HEK293 (cell line): ENCODE measurements at regions not wholly inside any gene's neighbourhood (a gene's known extent, or its start where the extent isn't known, plus 50 kb on each side); places are given as distances from the start of the nearest gene placed in this dataset.
A peak's percentile ranks its signal among the peaks of the same experiment; 100 is the strongest.

Source experiments
- CTCF ChIA-PET: fragments of 350-600 bp; formaldehyde crosslinking; extraction: SDS; loops from one replicate; lab custom pipeline; 2021; ENCODE audit warnings: antibody characterized with exemption; lab: Yijun Ruan, JAX
- POLR2A ChIA-PET: fragments of 300-600 bp; formaldehyde crosslinking; extraction: SDS; loops from one replicate; lab custom pipeline; 2020; ENCODE audit warnings: antibody characterized with exemption, inconsistent platforms; lab: Yijun Ruan, JAX
- H3K27ac ChIP-seq: fragments of 200-500 bp; sonication (Bioruptor generic); 2 replicates; pipeline ENCODE4 v1.5.1; 2014; ENCODE audit warnings: low read depth, low read length, control low read depth, inconsistent platforms; ENCODE audit errors: extremely low read depth
- H3K36me3 ChIP-seq, 2 experiments: fragments of 200-500 bp in 1 of 2; sonication (Bioruptor generic) in 1 of 2; 1 replicate in 1 of 2; 2 replicates in 1 of 2; pipeline ENCODE4 v1.5.1; 2014 to 2017; ENCODE audit warnings: inconsistent platforms in 2 of 2, low read length in 2 of 2; ENCODE audit not compliant: control insufficient read depth in 2 of 2, insufficient read depth in 1 of 2
- H3K4me1 ChIP-seq: fragments of 200-500 bp; sonication (Bioruptor generic); 2 replicates; pipeline ENCODE4 v1.5.1; 2014; ENCODE audit warnings: mild to moderate bottlenecking, low read length, inconsistent platforms; ENCODE audit not compliant: control insufficient read depth, insufficient read depth
- H3K4me3 ChIP-seq: 2 replicates; pipeline ENCODE4 v1.5.1; 2011; ENCODE audit warnings: low read depth, mild to moderate bottlenecking, control low read depth, low read length, moderate library complexity
- H3K9me3 ChIP-seq: fragments of 200-500 bp; sonication (Bioruptor generic); 2 replicates; pipeline ENCODE4 v1.5.1; 2014; ENCODE audit warnings: low read depth, low read length, inconsistent platforms; ENCODE audit not compliant: control insufficient read depth, insufficient read depth
- FEZF1 ChIP-seq: fragments of 450-650 bp; formaldehyde crosslinking; IDR thresholded peaks from 2 replicates; pipeline ENCODE4 v1.5.1; 2016; ENCODE audit warnings: missing biosample characterization, missing genetic modification characterization
- GFI1B ChIP-seq: fragments of 450-650 bp; formaldehyde crosslinking; IDR thresholded peaks from 2 replicates; pipeline ENCODE4 v1.5.1; 2016; ENCODE audit warnings: missing biosample characterization, missing genetic modification characterization
- IKZF3 ChIP-seq: fragments of 450-650 bp; IDR thresholded peaks from 2 replicates; pipeline ENCODE4 v1.5.0; 2018; ENCODE audit warnings: missing biosample characterization, mild to moderate bottlenecking, missing genetic modification characterization, moderate library complexity
- MEIS1 ChIP-seq: sonication (generic); formaldehyde crosslinking; IDR thresholded peaks from 2 replicates; pipeline ENCODE4 v1.8.1; 2022; ENCODE audit warnings: missing genetic modification reagents, mild to moderate bottlenecking, borderline replicate concordance
- PRDM1 ChIP-seq: fragments of 450-650 bp; formaldehyde crosslinking; IDR thresholded peaks from 2 replicates; pipeline ENCODE4; 2016; ENCODE audit warnings: missing biosample characterization, missing genetic modification characterization
- SCRT2 ChIP-seq: fragments of 450-650 bp; formaldehyde crosslinking; IDR thresholded peaks from 2 replicates; pipeline ENCODE4 v1.5.1; 2016; ENCODE audit warnings: missing biosample characterization, missing genetic modification characterization
- TRIM28 ChIP-seq: IDR thresholded peaks from 2 replicates; pipeline ENCODE4 v1.6.1; 2011; ENCODE audit warnings: low read length, control low read depth, borderline replicate concordance
- ZBTB17 ChIP-seq: fragments of 450-650 bp; formaldehyde crosslinking; IDR thresholded peaks from 2 replicates; pipeline ENCODE4 v1.5.1; 2016; ENCODE audit warnings: missing biosample characterization, missing genetic modification characterization
- ZEB2 ChIP-seq: fragments of 450-650 bp; formaldehyde crosslinking; IDR thresholded peaks from 2 replicates; pipeline ENCODE4 v1.5.1; 2016; ENCODE audit warnings: missing biosample characterization, missing genetic modification characterization
- ZNF138 ChIP-seq: fragments of 450-650 bp; formaldehyde crosslinking; IDR thresholded peaks from 2 replicates; pipeline ENCODE4 v1.5.1; 2016; ENCODE audit warnings: missing biosample characterization, missing genetic modification characterization, borderline replicate concordance
- ZNF335 ChIP-seq: fragments of 450-650 bp; formaldehyde crosslinking; conservative IDR thresholded peaks from 2 replicates; pipeline ENCODE4 v1.5.1; 2016; ENCODE audit warnings: missing biosample characterization, missing genetic modification characterization
- ZNF416 ChIP-seq: fragments of 450-650 bp; formaldehyde crosslinking; IDR thresholded peaks from 2 replicates; pipeline ENCODE4 v1.5.1; 2016; ENCODE audit warnings: missing biosample characterization, missing genetic modification characterization
- ZNF585B ChIP-seq: fragments of 450-650 bp; formaldehyde crosslinking; IDR thresholded peaks from 2 replicates; pipeline ENCODE4 v1.5.1; 2016; ENCODE audit warnings: missing biosample characterization, missing genetic modification characterization
- ZNF629 ChIP-seq: fragments of 450-650 bp; formaldehyde crosslinking; IDR thresholded peaks from 2 replicates; pipeline ENCODE4 v1.5.1; 2017; ENCODE audit warnings: missing biosample characterization, missing genetic modification characterization
- ZSCAN30 ChIP-seq: fragments of 450-650 bp; IDR thresholded peaks from 2 replicates; pipeline ENCODE4 v1.5.1; 2018; ENCODE audit warnings: missing biosample characterization, mild to moderate bottlenecking, missing genetic modification characterization, moderate library complexity
- TF ChIP-seq, protein P1 (sequence below): fragments of 450-650 bp; formaldehyde crosslinking; IDR thresholded peaks from 2 replicates; pipeline ENCODE4 v1.5.1; 2016; ENCODE audit warnings: missing biosample characterization, missing genetic modification characterization
- TF ChIP-seq, protein P2 (sequence below): fragments of 450-650 bp; formaldehyde crosslinking; IDR thresholded peaks from 2 replicates; pipeline ENCODE4 v1.5.1; 2016; ENCODE audit warnings: missing biosample characterization, missing genetic modification characterization
- TF ChIP-seq, protein P3 (sequence below): fragments of 450-650 bp; formaldehyde crosslinking; IDR thresholded peaks from 2 replicates; pipeline ENCODE4 v1.5.1; 2017; ENCODE audit warnings: missing biosample characterization, missing genetic modification characterization
- TF ChIP-seq, protein P4 (sequence below): fragments of 450-650 bp; formaldehyde crosslinking; IDR thresholded peaks from 2 replicates; pipeline ENCODE4 v1.5.1; 2016; ENCODE audit warnings: missing biosample characterization, missing genetic modification characterization
- TF ChIP-seq, protein P5 (sequence below): fragments of 450-650 bp; formaldehyde crosslinking; IDR thresholded peaks from 2 replicates; pipeline ENCODE4 v1.5.1; 2017; ENCODE audit warnings: missing biosample characterization, missing genetic modification characterization
- TF ChIP-seq, protein P6 (sequence below): fragments of 450-650 bp; formaldehyde crosslinking; IDR thresholded peaks from 2 replicates; pipeline ENCODE4 v1.5.1; 2016; ENCODE audit warnings: missing biosample characterization, missing genetic modification characterization
- TF ChIP-seq, protein P7 (sequence below): fragments of 450-650 bp; formaldehyde crosslinking; IDR thresholded peaks from 2 replicates; pipeline ENCODE4 v1.5.1; 2016; ENCODE audit warnings: missing biosample characterization, missing genetic modification characterization, low read depth

DNA sequence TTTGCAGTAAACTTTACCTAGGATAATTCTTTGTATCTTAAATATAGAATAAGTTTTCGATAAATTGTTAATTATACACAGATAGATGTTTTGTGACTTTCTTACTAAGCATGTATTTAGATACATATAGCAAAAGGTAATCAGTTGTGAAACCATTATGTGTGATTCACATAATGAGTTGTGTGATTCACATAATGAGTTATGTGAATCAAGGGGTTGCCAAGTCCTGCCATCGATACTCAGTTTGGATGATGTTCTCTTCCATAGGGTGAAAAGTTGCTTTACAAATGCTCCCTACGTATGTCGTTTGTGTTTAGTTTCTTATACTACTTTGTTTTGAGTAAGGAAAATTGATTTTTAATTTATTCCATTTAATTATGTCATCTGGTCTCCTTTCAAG lies 682.1 kb downstream of the MECOM start (continued):
- TF ChIP-seq, protein P1, sequence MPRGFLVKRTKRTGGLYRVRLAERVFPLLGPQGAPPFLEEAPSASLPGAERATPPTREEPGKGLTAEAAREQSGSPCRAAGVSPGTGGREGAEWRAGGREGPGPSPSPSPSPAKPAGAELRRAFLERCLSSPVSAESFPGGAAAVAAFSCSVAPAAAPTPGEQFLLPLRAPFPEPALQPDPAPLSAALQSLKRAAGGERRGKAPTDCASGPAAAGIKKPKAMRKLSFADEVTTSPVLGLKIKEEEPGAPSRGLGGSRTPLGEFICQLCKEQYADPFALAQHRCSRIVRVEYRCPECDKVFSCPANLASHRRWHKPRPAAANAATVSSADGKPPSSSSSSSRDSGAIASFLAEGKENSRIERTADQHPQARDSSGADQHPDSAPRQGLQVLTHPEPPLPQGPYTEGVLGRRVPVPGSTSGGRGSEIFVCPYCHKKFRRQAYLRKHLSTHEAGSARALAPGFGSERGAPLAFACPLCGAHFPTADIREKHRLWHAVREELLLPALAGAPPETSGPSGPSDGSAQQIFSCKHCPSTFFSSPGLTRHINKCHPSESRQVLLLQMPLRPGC (tag by site-specific recombination), result no peak
- TF ChIP-seq ZSCAN30 (tag by site-specific recombination) (no peak), ZNF416 (tag by site-specific recombination) (no peak), ZNF138 (tag by site-specific recombination) (no peak)
- TF ChIP-seq, protein P2, sequence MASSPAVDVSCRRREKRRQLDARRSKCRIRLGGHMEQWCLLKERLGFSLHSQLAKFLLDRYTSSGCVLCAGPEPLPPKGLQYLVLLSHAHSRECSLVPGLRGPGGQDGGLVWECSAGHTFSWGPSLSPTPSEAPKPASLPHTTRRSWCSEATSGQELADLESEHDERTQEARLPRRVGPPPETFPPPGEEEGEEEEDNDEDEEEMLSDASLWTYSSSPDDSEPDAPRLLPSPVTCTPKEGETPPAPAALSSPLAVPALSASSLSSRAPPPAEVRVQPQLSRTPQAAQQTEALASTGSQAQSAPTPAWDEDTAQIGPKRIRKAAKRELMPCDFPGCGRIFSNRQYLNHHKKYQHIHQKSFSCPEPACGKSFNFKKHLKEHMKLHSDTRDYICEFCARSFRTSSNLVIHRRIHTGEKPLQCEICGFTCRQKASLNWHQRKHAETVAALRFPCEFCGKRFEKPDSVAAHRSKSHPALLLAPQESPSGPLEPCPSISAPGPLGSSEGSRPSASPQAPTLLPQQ (tag by site-specific recombination), result no peak
- TF ChIP-seq, protein P3, sequence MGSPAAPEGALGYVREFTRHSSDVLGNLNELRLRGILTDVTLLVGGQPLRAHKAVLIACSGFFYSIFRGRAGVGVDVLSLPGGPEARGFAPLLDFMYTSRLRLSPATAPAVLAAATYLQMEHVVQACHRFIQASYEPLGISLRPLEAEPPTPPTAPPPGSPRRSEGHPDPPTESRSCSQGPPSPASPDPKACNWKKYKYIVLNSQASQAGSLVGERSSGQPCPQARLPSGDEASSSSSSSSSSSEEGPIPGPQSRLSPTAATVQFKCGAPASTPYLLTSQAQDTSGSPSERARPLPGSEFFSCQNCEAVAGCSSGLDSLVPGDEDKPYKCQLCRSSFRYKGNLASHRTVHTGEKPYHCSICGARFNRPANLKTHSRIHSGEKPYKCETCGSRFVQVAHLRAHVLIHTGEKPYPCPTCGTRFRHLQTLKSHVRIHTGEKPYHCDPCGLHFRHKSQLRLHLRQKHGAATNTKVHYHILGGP, result no peak

DNA sequence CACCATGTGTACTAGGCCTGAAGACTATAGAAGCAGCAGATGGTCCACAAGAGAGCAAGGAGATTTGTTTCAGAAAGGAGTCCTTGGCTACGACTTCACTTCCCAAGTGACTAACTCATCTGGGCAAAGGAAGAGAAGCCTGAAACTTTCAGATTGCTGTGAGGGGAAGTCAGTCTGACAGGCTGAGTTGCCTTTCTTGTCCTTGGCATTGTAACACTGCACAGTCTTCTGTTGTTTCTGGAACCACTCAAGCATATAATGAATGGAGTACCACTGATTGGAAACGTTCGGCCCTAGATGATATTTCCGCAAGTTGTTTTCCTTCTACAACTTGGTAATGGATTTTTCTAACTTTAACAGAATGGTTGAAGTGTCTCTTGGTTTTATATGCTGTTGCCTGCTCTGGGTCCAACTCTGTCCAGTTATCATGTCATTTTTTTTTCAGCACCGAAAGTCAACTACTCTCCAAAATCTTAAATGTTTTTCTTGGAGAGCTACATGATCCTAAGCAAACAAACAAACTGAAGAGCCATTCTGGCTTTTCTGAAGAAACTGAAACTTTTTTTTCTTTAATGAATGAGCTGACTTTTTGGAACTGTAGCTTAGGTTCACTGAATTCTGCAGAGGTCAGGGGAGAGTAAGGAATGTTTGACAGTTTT lies 685.7 kb downstream of the MECOM start:
- no peaks in the 10 kb centered on the region for H3K9me3 ChIP-seq
- TF ChIP-seq, protein P4, sequence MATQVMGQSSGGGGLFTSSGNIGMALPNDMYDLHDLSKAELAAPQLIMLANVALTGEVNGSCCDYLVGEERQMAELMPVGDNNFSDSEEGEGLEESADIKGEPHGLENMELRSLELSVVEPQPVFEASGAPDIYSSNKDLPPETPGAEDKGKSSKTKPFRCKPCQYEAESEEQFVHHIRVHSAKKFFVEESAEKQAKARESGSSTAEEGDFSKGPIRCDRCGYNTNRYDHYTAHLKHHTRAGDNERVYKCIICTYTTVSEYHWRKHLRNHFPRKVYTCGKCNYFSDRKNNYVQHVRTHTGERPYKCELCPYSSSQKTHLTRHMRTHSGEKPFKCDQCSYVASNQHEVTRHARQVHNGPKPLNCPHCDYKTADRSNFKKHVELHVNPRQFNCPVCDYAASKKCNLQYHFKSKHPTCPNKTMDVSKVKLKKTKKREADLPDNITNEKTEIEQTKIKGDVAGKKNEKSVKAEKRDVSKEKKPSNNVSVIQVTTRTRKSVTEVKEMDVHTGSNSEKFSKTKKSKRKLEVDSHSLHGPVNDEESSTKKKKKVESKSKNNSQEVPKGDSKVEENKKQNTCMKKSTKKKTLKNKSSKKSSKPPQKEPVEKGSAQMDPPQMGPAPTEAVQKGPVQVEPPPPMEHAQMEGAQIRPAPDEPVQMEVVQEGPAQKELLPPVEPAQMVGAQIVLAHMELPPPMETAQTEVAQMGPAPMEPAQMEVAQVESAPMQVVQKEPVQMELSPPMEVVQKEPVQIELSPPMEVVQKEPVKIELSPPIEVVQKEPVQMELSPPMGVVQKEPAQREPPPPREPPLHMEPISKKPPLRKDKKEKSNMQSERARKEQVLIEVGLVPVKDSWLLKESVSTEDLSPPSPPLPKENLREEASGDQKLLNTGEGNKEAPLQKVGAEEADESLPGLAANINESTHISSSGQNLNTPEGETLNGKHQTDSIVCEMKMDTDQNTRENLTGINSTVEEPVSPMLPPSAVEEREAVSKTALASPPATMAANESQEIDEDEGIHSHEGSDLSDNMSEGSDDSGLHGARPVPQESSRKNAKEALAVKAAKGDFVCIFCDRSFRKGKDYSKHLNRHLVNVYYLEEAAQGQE (tag by site-specific recombination), result peak; percentile 81
- 0 out of 2 replicates have a peak, but pooled peaks have one; percentile 45 for TF ChIP-seq ZNF629 (tag by site-specific recombination)
- TF ChIP-seq, protein P5, sequence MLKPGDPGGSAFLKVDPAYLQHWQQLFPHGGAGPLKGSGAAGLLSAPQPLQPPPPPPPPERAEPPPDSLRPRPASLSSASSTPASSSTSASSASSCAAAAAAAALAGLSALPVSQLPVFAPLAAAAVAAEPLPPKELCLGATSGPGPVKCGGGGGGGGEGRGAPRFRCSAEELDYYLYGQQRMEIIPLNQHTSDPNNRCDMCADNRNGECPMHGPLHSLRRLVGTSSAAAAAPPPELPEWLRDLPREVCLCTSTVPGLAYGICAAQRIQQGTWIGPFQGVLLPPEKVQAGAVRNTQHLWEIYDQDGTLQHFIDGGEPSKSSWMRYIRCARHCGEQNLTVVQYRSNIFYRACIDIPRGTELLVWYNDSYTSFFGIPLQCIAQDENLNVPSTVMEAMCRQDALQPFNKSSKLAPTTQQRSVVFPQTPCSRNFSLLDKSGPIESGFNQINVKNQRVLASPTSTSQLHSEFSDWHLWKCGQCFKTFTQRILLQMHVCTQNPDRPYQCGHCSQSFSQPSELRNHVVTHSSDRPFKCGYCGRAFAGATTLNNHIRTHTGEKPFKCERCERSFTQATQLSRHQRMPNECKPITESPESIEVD, result peak; percentile 81
- TF ChIP-seq, protein P6, sequence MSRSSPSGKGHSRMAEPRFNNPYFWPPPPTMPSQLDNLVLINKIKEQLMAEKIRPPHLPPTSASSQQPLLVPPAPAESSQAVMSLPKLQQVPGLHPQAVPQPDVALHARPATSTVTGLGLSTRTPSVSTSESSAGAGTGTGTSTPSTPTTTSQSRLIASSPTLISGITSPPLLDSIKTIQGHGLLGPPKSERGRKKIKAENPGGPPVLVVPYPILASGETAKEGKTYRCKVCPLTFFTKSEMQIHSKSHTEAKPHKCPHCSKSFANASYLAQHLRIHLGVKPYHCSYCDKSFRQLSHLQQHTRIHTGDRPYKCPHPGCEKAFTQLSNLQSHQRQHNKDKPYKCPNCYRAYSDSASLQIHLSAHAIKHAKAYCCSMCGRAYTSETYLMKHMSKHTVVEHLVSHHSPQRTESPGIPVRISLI (tag by site-specific recombination), result peak; percentile 32; the same call in 1 of the 2 replicates
- peak; percentile 56 for TF ChIP-seq ZEB2 (tag by site-specific recombination)
- no peak; the same call in 1 of the 2 replicates for TF ChIP-seq TRIM28
- TF ChIP-seq PRDM1 (tag by site-specific recombination), result no peak
- TF ChIP-seq ZBTB17, result peak; percentile 36; the same call in 1 of the 2 replicates
- TF ChIP-seq IKZF3 (tag by site-specific recombination), result no peak
- no peak for TF ChIP-seq ZNF585B
- peak; percentile 63 for TF ChIP-seq FEZF1 (tag by site-specific recombination)
- peak; percentile 48; the same call in 1 of the 2 replicates for TF ChIP-seq GFI1B (tag by site-specific recombination)
- TF ChIP-seq, protein P7, sequence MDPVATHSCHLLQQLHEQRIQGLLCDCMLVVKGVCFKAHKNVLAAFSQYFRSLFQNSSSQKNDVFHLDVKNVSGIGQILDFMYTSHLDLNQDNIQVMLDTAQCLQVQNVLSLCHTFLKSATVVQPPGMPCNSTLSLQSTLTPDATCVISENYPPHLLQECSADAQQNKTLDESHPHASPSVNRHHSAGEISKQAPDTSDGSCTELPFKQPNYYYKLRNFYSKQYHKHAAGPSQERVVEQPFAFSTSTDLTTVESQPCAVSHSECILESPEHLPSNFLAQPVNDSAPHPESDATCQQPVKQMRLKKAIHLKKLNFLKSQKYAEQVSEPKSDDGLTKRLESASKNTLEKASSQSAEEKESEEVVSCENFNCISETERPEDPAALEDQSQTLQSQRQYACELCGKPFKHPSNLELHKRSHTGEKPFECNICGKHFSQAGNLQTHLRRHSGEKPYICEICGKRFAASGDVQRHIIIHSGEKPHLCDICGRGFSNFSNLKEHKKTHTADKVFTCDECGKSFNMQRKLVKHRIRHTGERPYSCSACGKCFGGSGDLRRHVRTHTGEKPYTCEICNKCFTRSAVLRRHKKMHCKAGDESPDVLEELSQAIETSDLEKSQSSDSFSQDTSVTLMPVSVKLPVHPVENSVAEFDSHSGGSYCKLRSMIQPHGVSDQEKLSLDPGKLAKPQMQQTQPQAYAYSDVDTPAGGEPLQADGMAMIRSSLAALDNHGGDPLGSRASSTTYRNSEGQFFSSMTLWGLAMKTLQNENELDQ (tag by site-specific recombination), result no peak
- TF ChIP-seq SCRT2 (tag by site-specific recombination), result no peak
- TF ChIP-seq MEIS1 (CRISPR knock-in tag), result no peak
- TF ChIP-seq ZNF335 (tag by site-specific recombination), result peak; percentile 37
- CTCF ChIA-PET, result interaction anchor here (0.9 to 1.3 kb wide), 2 partner anchors 25 to 153 kb away, joined by 3 to 4 read pairs; no protein-coding TSS in a partner anchor
- peaks cover 5% of the 10 kb centered on the region for H3K4me1 ChIP-seq
- no peaks in the 10 kb centered on the region for H3K36me3 ChIP-seq
- H3K4me3 ChIP-seq, result no peak overlapping the region
- no peak overlapping the region for H3K27ac ChIP-seq
- POLR2A ChIA-PET, result no interaction called here
